ENCODE measurements at regions not wholly inside any gene's neighbourhood (a gene's known extent, or its start where the extent isn't known, plus 50 kb on each side); places are given as distances from the start of the nearest gene placed in this dataset.

- TF ChIP-seq CREB1 (IDR thresholded peaks at IDR 0.05; ENCODE audit: low read depth): no peak
- TF ChIP-seq TAF1 (IDR thresholded peaks at IDR 0.05; ENCODE audit: low read depth): no peak
- TF ChIP-seq YY1 (IDR thresholded peaks at IDR 0.05; ENCODE audit: low read depth): no peak
- TF ChIP-seq EGR1 (IDR thresholded peaks at IDR 0.05): no peak
- no peak for TF ChIP-seq NFIC (IDR thresholded peaks at IDR 0.05)
Observed at GRCh38 chr6:145532361-145532760, 203.0 kb downstream of the EPM2A start.

GRCh38 chr6:145534989-145535388 lies 200.3 kb downstream of the EPM2A start:
- no peak for TF ChIP-seq CREB1 (IDR thresholded peaks at IDR 0.05; ENCODE audit: low read depth)

DNA sequence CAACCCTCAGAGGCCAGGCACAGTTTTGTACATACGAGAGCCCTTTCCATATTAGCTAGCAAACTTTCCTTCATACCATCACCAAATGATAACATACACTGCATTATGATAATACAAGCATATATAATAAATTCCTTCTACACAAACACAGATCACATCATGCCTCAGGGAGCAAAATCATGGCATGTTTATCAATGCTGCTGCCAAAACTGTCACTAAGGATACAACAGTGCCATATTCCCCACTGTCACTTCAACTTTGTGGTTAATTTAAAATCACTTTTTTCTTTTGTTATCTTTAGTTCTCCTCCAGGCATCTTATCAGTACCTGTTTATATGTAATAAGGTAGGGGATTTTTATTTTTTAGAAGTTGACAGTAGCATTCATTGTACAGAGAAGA lies 196.3 kb downstream of the EPM2A start:
- no peak for TF ChIP-seq YY1 (IDR thresholded peaks at IDR 0.05; ENCODE audit: low read depth)
- TF ChIP-seq TCF12 (IDR thresholded peaks at IDR 0.05; ENCODE audit: low read depth): no peak

DNA sequence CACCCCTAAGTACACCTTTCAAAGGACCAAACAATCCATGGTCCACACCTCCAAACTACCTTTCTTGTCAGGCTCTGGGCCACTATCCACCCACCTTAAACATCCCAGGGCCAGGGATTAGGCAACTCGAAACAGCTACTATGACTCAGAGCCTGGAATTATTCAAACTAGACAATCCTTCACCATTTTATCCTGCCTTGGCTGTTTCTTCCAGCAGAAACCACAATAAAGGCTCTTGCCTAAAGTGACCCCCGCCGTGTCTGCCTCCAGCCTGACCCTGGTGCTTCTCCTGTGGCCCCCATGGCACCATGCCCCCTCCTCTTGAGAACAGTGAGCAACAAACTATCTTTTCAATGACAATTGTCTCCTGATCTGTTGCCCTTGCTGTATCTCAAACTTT lies 195.5 kb downstream of the EPM2A start:
- no peak for TF ChIP-seq FOXM1 (IDR thresholded peaks at IDR 0.05; ENCODE audit: borderline replicate concordance, low read depth)
- no peak for TF ChIP-seq MAX (IDR thresholded peaks at IDR 0.05)
- no peak for TF ChIP-seq ZBTB7A (IDR thresholded peaks at IDR 0.05; ENCODE audit: low read depth)
- no peak for TF ChIP-seq TEAD4 (IDR thresholded peaks at IDR 0.05)
- no peak for TF ChIP-seq TAF1 (IDR thresholded peaks at IDR 0.05; ENCODE audit: low read depth)
- TF ChIP-seq CEBPB (IDR thresholded peaks at IDR 0.05): no peak
- TF ChIP-seq NFIC (IDR thresholded peaks at IDR 0.05): no peak
- TF ChIP-seq, protein P1, sequence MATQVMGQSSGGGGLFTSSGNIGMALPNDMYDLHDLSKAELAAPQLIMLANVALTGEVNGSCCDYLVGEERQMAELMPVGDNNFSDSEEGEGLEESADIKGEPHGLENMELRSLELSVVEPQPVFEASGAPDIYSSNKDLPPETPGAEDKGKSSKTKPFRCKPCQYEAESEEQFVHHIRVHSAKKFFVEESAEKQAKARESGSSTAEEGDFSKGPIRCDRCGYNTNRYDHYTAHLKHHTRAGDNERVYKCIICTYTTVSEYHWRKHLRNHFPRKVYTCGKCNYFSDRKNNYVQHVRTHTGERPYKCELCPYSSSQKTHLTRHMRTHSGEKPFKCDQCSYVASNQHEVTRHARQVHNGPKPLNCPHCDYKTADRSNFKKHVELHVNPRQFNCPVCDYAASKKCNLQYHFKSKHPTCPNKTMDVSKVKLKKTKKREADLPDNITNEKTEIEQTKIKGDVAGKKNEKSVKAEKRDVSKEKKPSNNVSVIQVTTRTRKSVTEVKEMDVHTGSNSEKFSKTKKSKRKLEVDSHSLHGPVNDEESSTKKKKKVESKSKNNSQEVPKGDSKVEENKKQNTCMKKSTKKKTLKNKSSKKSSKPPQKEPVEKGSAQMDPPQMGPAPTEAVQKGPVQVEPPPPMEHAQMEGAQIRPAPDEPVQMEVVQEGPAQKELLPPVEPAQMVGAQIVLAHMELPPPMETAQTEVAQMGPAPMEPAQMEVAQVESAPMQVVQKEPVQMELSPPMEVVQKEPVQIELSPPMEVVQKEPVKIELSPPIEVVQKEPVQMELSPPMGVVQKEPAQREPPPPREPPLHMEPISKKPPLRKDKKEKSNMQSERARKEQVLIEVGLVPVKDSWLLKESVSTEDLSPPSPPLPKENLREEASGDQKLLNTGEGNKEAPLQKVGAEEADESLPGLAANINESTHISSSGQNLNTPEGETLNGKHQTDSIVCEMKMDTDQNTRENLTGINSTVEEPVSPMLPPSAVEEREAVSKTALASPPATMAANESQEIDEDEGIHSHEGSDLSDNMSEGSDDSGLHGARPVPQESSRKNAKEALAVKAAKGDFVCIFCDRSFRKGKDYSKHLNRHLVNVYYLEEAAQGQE (IDR thresholded peaks at IDR 0.05; ENCODE audit: low read depth): no peak

- TF ChIP-seq RAD21 (IDR thresholded peaks at IDR 0.05; ENCODE audit: low read depth) (no peak), TAF1 (IDR thresholded peaks at IDR 0.05; ENCODE audit: low read depth) (no peak), USF1 (IDR thresholded peaks at IDR 0.05) (no peak), ZBTB7A (IDR thresholded peaks at IDR 0.05; ENCODE audit: low read depth) (no peak), TCF12 (IDR thresholded peaks at IDR 0.05; ENCODE audit: low read depth) (no peak), FOXM1 (IDR thresholded peaks at IDR 0.05; ENCODE audit: borderline replicate concordance, low read depth) (no peak)
Observed at GRCh38 chr6:145540741-145541140, 194.6 kb downstream of the EPM2A start.

GRCh38 chr6:145544041-145544440 lies 191.3 kb downstream of the EPM2A start:
- no peak for TF ChIP-seq YY1 (IDR thresholded peaks at IDR 0.05; ENCODE audit: low read depth)
- no peak for TF ChIP-seq TCF12 (IDR thresholded peaks at IDR 0.05; ENCODE audit: low read depth)
- TF ChIP-seq FOXM1 (IDR thresholded peaks at IDR 0.05; ENCODE audit: borderline replicate concordance, low read depth): no peak
- TF ChIP-seq RAD21 (IDR thresholded peaks at IDR 0.05; ENCODE audit: low read depth): no peak
- no peak for TF ChIP-seq CEBPB (IDR thresholded peaks at IDR 0.05)
- TF ChIP-seq CREB1 (IDR thresholded peaks at IDR 0.05; ENCODE audit: low read depth): no peak

GRCh38 chr6:145544514-145544913 lies 190.8 kb downstream of the EPM2A start:
- TF ChIP-seq EGR1 (IDR thresholded peaks at IDR 0.05): no peak
- TF ChIP-seq EP300 (IDR thresholded peaks at IDR 0.05; ENCODE audit: borderline replicate concordance): no peak
- TF ChIP-seq USF1 (IDR thresholded peaks at IDR 0.05): no peak
- TF ChIP-seq NFIC (IDR thresholded peaks at IDR 0.05): no peak
- TF ChIP-seq YY1 (IDR thresholded peaks at IDR 0.05; ENCODE audit: low read depth): no peak
- no peak for TF ChIP-seq TAF1 (IDR thresholded peaks at IDR 0.05; ENCODE audit: low read depth)
- no peak for TF ChIP-seq FOXM1 (IDR thresholded peaks at IDR 0.05; ENCODE audit: borderline replicate concordance, low read depth)
- TF ChIP-seq MAX (IDR thresholded peaks at IDR 0.05): no peak
- no peak for TF ChIP-seq TCF12 (IDR thresholded peaks at IDR 0.05; ENCODE audit: low read depth)
- TF ChIP-seq, protein P1 (IDR thresholded peaks at IDR 0.05; ENCODE audit: low read depth): no peak
- TF ChIP-seq RAD21 (IDR thresholded peaks at IDR 0.05; ENCODE audit: low read depth): no peak
- TF ChIP-seq TEAD4 (IDR thresholded peaks at IDR 0.05): no peak
- no peak for TF ChIP-seq CREB1 (IDR thresholded peaks at IDR 0.05; ENCODE audit: low read depth)
- TF ChIP-seq ZBTB7A (IDR thresholded peaks at IDR 0.05; ENCODE audit: low read depth): no peak
- no peak for TF ChIP-seq CEBPB (IDR thresholded peaks at IDR 0.05)
